ENCODE measurements at regions not wholly inside any gene's neighbourhood (a gene's known extent, or its start where the extent isn't known, plus 50 kb on each side); places are given as distances from the start of the nearest gene placed in this dataset.

DNA sequence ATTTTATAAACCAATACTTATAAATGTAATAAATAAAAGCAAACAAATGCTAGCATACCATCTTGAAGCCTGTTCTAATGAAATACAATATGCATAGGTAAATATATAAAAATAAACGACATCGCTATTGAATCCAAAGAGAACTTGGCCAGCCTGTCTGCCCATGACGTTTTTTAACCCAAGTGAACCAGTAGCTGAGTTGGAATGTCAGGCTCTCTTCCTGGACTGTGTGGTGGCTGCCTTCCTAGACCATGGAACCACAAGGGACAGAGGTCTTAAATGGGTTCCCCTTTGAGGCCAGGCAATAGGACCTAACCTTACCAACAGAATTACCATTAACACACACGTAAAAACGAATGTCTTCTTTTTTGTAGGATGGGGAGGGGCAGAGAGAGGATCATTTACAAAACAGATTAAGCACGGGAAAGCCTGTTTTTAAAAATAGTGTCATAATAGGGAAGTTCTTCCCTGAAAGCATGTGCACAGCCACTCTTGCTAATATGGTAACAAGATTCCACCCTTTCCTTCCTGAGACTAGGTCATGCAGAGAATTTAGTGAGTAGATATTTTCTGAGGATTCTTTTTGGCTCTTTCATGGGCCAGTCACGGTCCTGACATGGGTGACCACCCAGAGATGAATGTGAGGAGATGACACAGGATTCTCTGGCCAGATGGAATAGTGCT lies 69.4 kb upstream of the ACSL1 start:
- ATAC-seq (peak in 3 of 4 donors; percentile 43 to 54 (median 44)), DNase-seq (no peak)
- Histone ChIP-seq H3K4me3 (no peak overlapping the region), H3K27ac (peak overlapping the region in 3 of 12 donors; percentile 15 to 21 (median 17)), H3K27me3 (peaks cover 0 to 3% (median 0%) of the 10 kb centered on the region in 9 donors), H3K9me3 (peaks cover 0 to 4% (median 0%) of the 10 kb centered on the region in 12 donors), H3K36me3 (no peaks in the 10 kb centered on the region), H3K4me1 (peaks cover 0 to 60% (median 4%) of the 10 kb centered on the region in 12 donors)
- intact Hi-C loops (cut with DNase I): no loop called here
- TF ChIP-seq POLR2A (IDR thresholded peaks at IDR 0.05): no peak
- TF ChIP-seq, protein P1, sequence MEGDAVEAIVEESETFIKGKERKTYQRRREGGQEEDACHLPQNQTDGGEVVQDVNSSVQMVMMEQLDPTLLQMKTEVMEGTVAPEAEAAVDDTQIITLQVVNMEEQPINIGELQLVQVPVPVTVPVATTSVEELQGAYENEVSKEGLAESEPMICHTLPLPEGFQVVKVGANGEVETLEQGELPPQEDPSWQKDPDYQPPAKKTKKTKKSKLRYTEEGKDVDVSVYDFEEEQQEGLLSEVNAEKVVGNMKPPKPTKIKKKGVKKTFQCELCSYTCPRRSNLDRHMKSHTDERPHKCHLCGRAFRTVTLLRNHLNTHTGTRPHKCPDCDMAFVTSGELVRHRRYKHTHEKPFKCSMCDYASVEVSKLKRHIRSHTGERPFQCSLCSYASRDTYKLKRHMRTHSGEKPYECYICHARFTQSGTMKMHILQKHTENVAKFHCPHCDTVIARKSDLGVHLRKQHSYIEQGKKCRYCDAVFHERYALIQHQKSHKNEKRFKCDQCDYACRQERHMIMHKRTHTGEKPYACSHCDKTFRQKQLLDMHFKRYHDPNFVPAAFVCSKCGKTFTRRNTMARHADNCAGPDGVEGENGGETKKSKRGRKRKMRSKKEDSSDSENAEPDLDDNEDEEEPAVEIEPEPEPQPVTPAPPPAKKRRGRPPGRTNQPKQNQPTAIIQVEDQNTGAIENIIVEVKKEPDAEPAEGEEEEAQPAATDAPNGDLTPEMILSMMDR (IDR thresholded peaks at IDR 0.05): no peak
- WGBS, 4 donors: 52 to 63% (median 57%) methylated on average over 7 of the region's 7 CpGs

DNA sequence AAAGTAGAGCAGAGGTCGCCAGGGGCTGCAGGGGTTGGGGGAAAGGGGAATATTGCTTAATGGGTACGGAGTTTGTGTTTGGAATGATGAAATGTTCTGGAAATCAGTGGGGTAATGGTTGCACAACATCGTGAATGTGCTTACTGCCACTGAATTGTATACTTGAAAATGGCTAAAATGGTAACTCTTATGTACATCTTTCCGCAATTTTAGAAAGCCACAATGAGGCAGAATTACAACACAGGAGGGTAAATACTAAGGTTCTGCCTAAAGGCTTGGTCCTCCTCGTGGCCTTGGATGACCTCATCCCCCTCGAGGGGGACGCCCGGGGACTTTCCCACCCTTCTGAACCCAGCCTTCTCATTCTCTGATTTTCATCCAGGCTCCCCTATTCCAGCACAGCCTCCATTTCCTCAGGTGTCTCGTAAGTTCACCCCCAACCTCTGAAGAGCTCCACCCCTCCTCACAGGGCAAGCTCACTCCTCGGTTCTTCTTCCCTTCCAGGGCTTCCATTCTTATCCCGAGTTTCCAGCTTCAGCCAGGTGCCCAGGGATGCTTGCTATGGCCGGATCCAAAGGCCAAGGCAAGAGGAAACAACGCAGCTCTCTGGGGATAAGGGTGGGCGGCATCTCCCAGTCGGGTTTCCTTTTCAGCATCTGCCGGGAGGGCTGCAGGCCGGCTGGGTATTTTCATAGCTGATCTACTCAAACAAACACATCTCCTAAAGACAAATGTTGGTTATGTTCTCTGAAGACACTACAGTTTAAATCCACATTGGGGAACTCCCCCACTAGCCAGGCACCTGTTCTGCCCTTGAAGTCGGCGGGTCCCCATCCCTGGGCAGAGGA lies 71.3 kb upstream of the ACSL1 start:
- ATAC-seq (peak; percentile 30 to 71 (median 36)), DNase-seq (peak in 1 of 5 donors; percentile 48)
- Histone ChIP-seq H3K4me3 (no peak overlapping the region), H3K9me3 (peaks cover 0 to 4% (median 0%) of the 10 kb centered on the region in 12 donors), H3K27ac (peak overlapping the region in 1 of 12 donors; percentile 62), H3K36me3 (no peaks in the 10 kb centered on the region), H3K27me3 (peaks cover 0 to 3% (median 0%) of the 10 kb centered on the region in 9 donors), H3K4me1 (peaks cover 0 to 60% (median 4%) of the 10 kb centered on the region in 12 donors)
- WGBS, 4 donors: 58 to 68% (median 64%) methylated on average over 19 of the region's 19 CpGs
- no peak for TF ChIP-seq POLR2A (IDR thresholded peaks at IDR 0.05)
- TF ChIP-seq, protein P1 (IDR thresholded peaks at IDR 0.05): no peak
- intact Hi-C loops (cut with DNase I): no loop called here

DNA sequence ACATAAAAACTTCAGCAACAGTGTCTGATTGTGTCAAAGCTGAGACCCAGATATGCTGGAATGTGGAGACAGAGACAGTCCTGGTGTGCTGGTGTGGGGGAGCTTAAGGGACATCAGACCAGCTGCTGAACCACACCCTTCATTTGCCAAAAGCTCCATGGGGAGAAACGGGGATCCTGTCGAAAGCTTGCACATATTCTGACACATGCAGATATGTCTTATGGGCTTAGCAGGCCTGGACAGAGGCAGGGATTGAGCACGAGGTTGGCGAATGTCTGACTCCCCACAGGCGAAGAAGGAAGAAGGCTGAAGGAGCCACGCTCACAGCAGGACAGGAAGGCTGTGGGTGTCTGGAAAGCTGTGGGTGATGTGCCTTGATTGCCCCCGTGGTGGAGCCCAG lies 72.1 kb upstream of the ACSL1 start:
- no peak overlapping the region for H3K4me3 ChIP-seq
- WGBS, 4 donors: 38 to 57% (median 48%) methylated on average over 6 to 7 of the region's 7 CpGs
- intact Hi-C loops (cut with DNase I): no loop called here
- DNase-seq: no peak
- peaks cover 0 to 60% (median 4%) of the 10 kb centered on the region in 12 donors for H3K4me1 ChIP-seq
- H3K9me3 ChIP-seq: peaks cover 0 to 4% (median 0%) of the 10 kb centered on the region in 12 donors
- H3K27ac ChIP-seq: no peak overlapping the region
- ATAC-seq: no peak
- TF ChIP-seq POLR2A (IDR thresholded peaks at IDR 0.05): no peak
- TF ChIP-seq, protein P1 (IDR thresholded peaks at IDR 0.05): no peak
- peaks cover 0 to 3% (median 0%) of the 10 kb centered on the region in 9 donors for H3K27me3 ChIP-seq
- H3K36me3 ChIP-seq: no peaks in the 10 kb centered on the region

DNA sequence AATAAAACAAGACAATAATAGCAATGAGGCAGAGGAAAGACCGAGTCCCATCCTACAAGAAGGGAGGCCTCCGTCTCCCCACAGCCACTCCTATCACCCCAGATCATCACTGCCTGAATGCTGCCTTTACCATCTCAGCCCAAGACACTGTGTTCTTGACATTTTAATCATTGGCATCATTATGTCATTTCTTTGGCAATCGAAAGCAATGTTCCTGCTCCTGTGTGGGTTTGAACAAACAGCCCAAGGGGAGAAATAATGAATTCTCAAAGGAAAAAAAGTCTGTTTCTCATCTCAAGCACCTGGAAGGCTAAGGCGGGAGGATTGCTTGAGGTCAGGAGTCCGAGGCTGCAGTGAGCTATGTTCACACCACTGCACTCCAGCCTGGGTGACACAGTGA lies 73.0 kb upstream of the ACSL1 start:
- H3K36me3 ChIP-seq: no peaks in the 10 kb centered on the region
- no peak for DNase-seq
- peaks cover 0 to 3% (median 0%) of the 10 kb centered on the region in 9 donors for H3K27me3 ChIP-seq
- H3K27ac ChIP-seq: no peak overlapping the region
- no peak overlapping the region for H3K4me3 ChIP-seq
- WGBS, 4 donors: 75 to 86% (median 79%) methylated on average over 5 of the region's 5 CpGs
- intact Hi-C loops (cut with DNase I): no loop called here
- peaks cover 0 to under 1% (median 0%) of the 10 kb centered on the region in 12 donors for H3K9me3 ChIP-seq
- ATAC-seq: no peak
- no peak for TF ChIP-seq POLR2A (IDR thresholded peaks at IDR 0.05)
- TF ChIP-seq, protein P1 (IDR thresholded peaks at IDR 0.05): no peak
- H3K4me1 ChIP-seq: peaks cover 0 to 59% (median 4%) of the 10 kb centered on the region in 12 donors

All from heart left ventricle (tissue), 16 donors.